Left forelimb (tissue), 1 donor: ENCODE measurements at regions not wholly inside any gene's neighbourhood (a gene's known extent, or its start where the extent isn't known, plus 50 kb on each side); places are given as distances from the start of the nearest gene placed in this dataset.

Experiments used
- DNase-seq: peaks from one replicate; pipeline ENCODE4 v3.0.0-alpha.2; 2018; ENCODE audit warnings: low spot score

GRCh38 chr16:86632206-86632605, 53.9 kb downstream of the FOXL1 start:
- no peak for DNase-seq

- no peak for DNase-seq
Measured at GRCh38 chr16:86632944-86633343, 54.6 kb downstream of the FOXL1 start.

GRCh38 chr16:86634292-86634691, 55.9 kb downstream of the FOXL1 start:
- DNase-seq = no peak

GRCh38 chr16:86635176-86635876, 57.0 kb downstream of the FOXL1 start:
- DNase-seq = no peak

GRCh38 chr16:86635926-86636325, 57.6 kb downstream of the FOXL1 start:
- DNase-seq = no peak

- DNase-seq = no peak
Measured at GRCh38 chr16:86637744-86638143, 59.4 kb downstream of the FOXL1 start.

GRCh38 chr16:86638642-86639041, 60.3 kb downstream of the FOXL1 start:
- DNase-seq = no peak

- no peak for DNase-seq
Measured at GRCh38 chr16:86639354-86639753, 61.0 kb downstream of the FOXL1 start.

GRCh38 chr16:86640265-86640843, 62.0 kb downstream of the FOXL1 start:
- no peak for DNase-seq

GRCh38 chr16:86642087-86642486, 63.7 kb downstream of the FOXL1 start:
- no peak for DNase-seq

- no peak for DNase-seq
Measured at GRCh38 chr16:86643671-86644070, 65.3 kb downstream of the FOXL1 start.

GRCh38 chr16:86647561-86647960, 69.2 kb downstream of the FOXL1 start:
- DNase-seq = no peak

- DNase-seq = no peak
Measured at GRCh38 chr16:86649875-86650274, 71.5 kb downstream of the FOXL1 start.

GRCh38 chr16:86651013-86651627, 72.8 kb downstream of the FOXL1 start:
- no peak for DNase-seq

- DNase-seq = no peak
Measured at GRCh38 chr16:86651823-86652222, 73.5 kb downstream of the FOXL1 start.

GRCh38 chr16:86653285-86654006, 75.1 kb downstream of the FOXL1 start:
- DNase-seq = no peak

GRCh38 chr16:86657972-86658371, 79.6 kb downstream of the FOXL1 start:
- DNase-seq = no peak

GRCh38 chr16:86660623-86661022, 82.3 kb downstream of the FOXL1 start:
- no peak for DNase-seq

GRCh38 chr16:86661706-86662105, 83.4 kb downstream of the FOXL1 start:
- DNase-seq = no peak

- DNase-seq = no peak
Measured at GRCh38 chr16:86662195-86662594, 83.8 kb downstream of the FOXL1 start.

GRCh38 chr16:86662740-86663139, 84.4 kb downstream of the FOXL1 start:
- no peak for DNase-seq

- DNase-seq = no peak
Measured at GRCh38 chr16:86663685-86664521, 85.6 kb downstream of the FOXL1 start.
